ENCODE measurements at regions not wholly inside any gene's neighbourhood (a gene's known extent, or its start where the extent isn't known, plus 50 kb on each side); places are given as distances from the start of the nearest gene placed in this dataset.
"Not testable (repeated sequence)": the region's sequence is repeated elsewhere in the genome, so short reads cannot be mapped to it uniquely, and the experiment has no call there.

DNA sequence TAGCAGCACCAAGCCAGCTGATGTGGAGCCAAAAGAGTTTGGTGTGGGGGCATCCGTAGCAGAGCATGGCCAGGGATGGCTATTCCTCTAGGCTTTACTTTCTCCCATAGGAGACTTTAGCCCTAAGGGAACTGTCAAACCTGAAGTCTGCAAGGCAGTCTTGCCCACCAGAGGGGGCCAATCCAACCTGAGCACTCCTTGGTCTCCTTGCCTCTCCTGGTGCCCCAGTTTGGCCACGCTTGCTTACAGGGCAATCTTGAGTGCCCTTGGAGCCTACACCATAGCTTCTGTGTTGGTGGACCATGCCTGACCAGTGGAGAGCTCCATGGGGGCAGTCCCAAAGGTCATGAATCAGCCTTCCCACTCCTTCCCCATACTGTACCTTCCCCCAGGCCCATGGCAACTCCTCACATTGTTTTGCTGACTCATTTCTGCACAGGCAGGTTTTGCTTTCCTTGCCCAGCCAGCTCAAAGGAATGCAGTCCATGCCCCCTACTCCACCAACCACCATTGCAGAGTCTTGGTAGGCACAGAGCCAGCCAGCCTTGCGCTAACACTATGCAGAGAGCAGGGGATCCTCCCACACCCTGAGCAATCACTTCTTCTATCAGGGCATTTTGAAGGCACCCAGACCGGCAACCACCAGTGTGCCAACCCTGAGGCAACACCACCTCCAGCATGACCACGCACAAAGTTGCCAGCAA, 1421.2 kb upstream of the RAG2 start:
- peaks cover 17% of the 10 kb centered on the region for H3K9me3 Mint-ChIP-seq
- no peak overlapping the region for H3K27ac Mint-ChIP-seq
- no peaks in the 10 kb centered on the region for H3K36me3 Mint-ChIP-seq (ENCODE audit: low read depth)
- H3K4me3 Mint-ChIP-seq: no peak overlapping the region
- no peaks in the 10 kb centered on the region for H3K4me1 Mint-ChIP-seq
- intact Hi-C loops (cut with micrococcal nuclease): no loop called here
- no peaks in the 10 kb centered on the region for H3K27me3 Mint-ChIP-seq
- no peak for DNase-seq

DNA sequence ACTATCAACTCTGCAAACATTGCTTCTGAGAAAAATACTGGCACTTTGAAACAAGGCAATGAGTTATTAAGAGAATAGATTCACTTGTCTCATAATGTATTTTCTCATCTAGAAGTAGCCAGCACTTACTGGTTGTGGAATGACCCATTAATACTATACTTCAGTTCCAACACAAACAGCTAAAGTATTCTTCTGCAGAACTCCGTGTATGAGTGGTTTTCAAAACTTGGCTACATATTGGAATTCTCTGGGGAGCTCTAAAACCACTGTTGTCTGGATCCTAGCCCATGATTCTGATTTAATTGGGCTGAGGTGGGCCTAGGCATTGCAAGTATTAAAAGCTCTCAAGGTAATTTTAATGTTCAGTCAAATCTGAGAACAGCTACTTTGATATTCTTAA, 1416.4 kb upstream of the RAG2 start:
- H3K27ac Mint-ChIP-seq: no peak overlapping the region

DNA sequence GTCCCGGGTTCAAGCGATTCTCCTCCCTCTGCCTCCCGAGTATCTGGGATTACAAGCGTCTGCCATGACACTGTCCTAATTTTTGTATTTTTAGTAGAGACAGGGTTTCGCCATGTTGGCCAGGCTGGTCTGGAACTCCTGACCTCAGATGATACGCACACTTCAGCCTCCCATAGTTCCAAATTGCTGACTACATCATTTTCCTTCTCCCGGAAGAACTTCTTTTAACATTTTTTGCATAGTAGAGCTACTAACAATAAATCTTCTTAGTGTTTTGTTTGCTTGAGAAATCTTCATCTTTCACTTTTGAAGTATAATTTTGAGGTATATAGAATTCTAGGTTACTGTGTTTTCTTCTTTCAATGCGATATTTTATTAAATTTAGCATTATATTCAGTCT, 1415.1 kb upstream of the RAG2 start:
- no peaks in the 10 kb centered on the region for H3K9me3 Mint-ChIP-seq
- H3K27me3 Mint-ChIP-seq: no peaks in the 10 kb centered on the region
- H3K36me3 Mint-ChIP-seq (ENCODE audit: low read depth): no peaks in the 10 kb centered on the region
- H3K27ac Mint-ChIP-seq: no peak overlapping the region
- intact Hi-C loops (cut with micrococcal nuclease): no loop called here
- no peaks in the 10 kb centered on the region for H3K4me1 Mint-ChIP-seq
- no peak overlapping the region for H3K4me3 Mint-ChIP-seq
- no peak for DNase-seq

More for the DNA sequence above, 1416.4 kb upstream of the RAG2 start:
- DNase-seq: no peak
- no peak overlapping the region for H3K4me3 Mint-ChIP-seq
- intact Hi-C loops (cut with micrococcal nuclease): no loop called here
- no peaks in the 10 kb centered on the region for H3K27me3 Mint-ChIP-seq
- no peaks in the 10 kb centered on the region for H3K4me1 Mint-ChIP-seq
- H3K9me3 Mint-ChIP-seq: no peaks in the 10 kb centered on the region
- no peaks in the 10 kb centered on the region for H3K36me3 Mint-ChIP-seq (ENCODE audit: low read depth)

DNA sequence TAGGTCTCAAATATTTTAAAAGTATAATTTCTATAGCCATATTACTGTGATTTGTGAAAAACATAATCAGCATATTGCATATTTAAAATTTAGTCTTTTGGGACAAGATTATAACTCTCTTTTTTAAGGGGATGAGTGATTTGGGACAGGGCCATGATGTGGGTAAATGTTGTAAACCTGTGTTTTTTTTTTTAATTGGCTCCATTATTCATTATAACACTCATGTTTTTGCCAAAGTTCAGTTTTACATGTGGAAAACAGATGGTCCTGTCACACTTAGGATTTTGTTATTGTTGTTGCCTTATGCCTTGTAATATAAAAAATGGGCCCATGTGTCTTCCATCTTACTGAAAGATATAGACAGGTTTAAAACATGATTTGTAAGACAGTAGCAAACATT, 1413.5 kb upstream of the RAG2 start:
- H3K4me3 Mint-ChIP-seq: no peak overlapping the region
- H3K9me3 Mint-ChIP-seq: no peaks in the 10 kb centered on the region
- no peak overlapping the region for H3K27ac Mint-ChIP-seq
- intact Hi-C loops (cut with micrococcal nuclease): no loop called here
- DNase-seq: no peak
- H3K4me1 Mint-ChIP-seq: no peaks in the 10 kb centered on the region
- H3K27me3 Mint-ChIP-seq: no peaks in the 10 kb centered on the region
- no peaks in the 10 kb centered on the region for H3K36me3 Mint-ChIP-seq (ENCODE audit: low read depth)

DNA sequence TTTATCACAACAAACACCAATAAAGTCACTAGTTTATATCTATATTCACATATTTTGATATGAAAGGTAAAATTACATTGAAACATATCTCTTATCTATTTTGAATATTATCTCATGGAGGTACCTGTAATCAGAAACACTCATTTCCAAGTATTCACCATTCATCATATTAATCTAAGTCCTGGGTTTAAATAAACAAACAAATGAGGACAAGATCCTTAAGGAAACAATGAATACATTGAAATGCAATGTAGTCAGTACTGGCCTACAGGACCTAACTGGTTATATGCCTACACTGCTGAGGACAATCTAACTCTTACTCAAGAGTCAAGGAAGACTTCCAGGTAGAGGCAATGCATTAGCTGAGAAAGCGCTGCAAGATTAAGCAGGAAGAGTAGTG, 1411.9 kb upstream of the RAG2 start:
- Mint-ChIP-seq H3K27ac (no peak overlapping the region), H3K36me3 (ENCODE audit: low read depth) (no peaks in the 10 kb centered on the region), H3K27me3 (no peaks in the 10 kb centered on the region), H3K9me3 (no peaks in the 10 kb centered on the region), H3K4me3 (no peak overlapping the region), H3K4me1 (no peaks in the 10 kb centered on the region)
- no peak for DNase-seq
- intact Hi-C loops (cut with micrococcal nuclease): no loop called here

DNA sequence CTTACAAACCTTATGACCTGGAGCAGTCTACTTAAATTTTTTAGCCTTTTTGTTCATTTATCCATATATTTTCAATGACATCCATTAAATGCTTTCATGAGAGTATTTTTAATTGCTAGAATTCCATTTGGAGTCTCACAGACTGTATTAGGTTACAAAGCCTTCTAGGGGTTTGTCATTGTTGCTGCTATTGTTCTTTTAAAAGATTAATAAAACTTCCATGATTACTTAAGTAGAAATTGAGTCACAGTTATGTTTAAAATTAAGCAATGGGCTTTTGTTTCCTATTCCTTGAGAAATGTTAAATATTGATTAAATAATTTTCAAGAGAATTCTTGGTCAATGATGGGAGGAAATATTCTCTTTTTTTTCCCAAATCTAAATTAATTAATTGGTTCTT, 1408.4 kb upstream of the RAG2 start:
- Mint-ChIP-seq H3K27me3 (no peaks in the 10 kb centered on the region), H3K4me1 (no peaks in the 10 kb centered on the region), H3K9me3 (peaks cover 3% of the 10 kb centered on the region), H3K4me3 (no peak overlapping the region), H3K36me3 (ENCODE audit: low read depth) (no peaks in the 10 kb centered on the region), H3K27ac (no peak overlapping the region)
- no peak for DNase-seq
- intact Hi-C loops (cut with micrococcal nuclease): no loop called here

DNA sequence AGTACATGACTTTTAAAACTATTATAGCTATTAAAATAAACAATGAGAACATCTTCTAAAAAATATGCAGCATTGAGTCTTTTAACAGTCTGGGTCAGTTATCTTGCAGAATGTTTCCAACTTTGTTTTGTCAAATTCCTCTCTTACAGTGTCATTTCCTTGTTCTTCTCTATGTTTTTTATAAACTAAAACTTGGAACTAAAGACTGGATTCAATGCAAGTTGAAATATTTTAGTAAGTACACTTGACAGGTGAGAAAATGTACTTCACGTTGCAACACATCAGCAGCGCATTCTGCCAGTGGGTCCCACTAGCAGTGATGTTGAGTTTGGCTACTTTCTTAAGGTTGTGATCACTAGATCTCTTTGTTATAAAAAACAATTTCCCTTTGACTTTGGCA, 1407.6 kb upstream of the RAG2 start:
- Mint-ChIP-seq H3K4me3 (no peak overlapping the region), H3K27me3 (no peaks in the 10 kb centered on the region), H3K9me3 (peaks cover 3% of the 10 kb centered on the region), H3K4me1 (no peaks in the 10 kb centered on the region), H3K36me3 (ENCODE audit: low read depth) (no peaks in the 10 kb centered on the region), H3K27ac (no peak overlapping the region)
- intact Hi-C loops (cut with micrococcal nuclease): no loop called here
- no peak for DNase-seq

DNA sequence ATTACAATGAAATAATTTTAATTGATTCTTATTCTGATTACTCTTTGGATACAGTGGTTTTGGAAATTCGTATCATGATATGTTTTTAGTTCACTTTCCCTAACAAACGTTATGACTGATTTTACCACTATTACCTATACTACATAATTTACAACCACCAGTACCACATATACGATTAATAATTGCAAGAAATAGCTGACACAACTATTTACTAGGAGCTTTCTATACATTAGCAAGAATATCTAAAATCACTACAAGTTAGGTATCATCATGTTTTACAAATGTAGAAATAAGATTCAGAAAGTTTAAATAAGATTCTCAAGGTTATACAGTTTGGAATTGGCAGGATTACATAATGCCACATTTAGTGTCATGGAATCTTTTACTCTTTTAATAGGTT, 1401.1 kb upstream of the RAG2 start:
- H3K4me1 Mint-ChIP-seq: no peaks in the 10 kb centered on the region
- no peak overlapping the region for H3K27ac Mint-ChIP-seq
- intact Hi-C loops (cut with micrococcal nuclease): no loop called here
- no peaks in the 10 kb centered on the region for H3K9me3 Mint-ChIP-seq
- no peaks in the 10 kb centered on the region for H3K27me3 Mint-ChIP-seq
- DNase-seq: no peak
- no peak overlapping the region for H3K4me3 Mint-ChIP-seq
- H3K36me3 Mint-ChIP-seq (ENCODE audit: low read depth): no peaks in the 10 kb centered on the region

DNA sequence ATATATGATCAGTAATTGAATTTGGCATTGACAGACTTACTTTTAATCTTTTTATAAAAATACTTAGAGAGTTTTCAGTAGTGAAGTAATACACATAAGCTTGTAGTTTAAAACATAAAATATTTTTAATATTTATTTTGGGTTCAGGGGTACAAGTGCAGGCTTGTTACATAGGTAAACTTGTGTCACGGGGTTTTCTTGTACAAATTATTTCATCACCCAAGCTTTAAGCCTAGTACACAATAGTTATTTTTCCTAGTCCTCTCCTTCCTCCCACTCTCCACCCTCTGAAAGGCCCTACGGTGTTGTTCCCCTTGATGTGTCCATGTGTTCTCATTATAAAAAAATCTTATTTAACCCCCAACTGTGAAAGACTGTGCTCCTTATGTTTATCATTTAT, 1397.8 kb upstream of the RAG2 start:
- no peak for DNase-seq
- no peaks in the 10 kb centered on the region for H3K4me1 Mint-ChIP-seq

DNA sequence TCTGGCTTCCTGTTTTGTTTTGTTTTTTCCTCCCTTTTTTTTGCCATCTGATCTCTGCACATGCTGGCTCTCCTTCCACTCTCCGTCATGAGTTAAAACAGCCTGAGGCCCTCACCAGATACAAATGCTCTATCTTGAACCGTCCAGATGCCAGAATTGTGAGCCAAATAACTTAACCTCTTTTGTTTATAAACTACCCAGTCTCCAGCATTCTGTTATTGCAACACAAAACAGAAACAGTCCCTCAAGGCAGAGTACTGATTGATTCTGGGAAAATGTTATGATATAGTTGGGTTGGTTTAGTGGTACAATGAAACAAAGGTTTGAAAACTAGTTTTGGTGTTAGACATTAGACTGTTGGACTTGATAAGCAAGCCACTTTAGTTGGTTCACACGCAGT, 1390.0 kb upstream of the RAG2 start:
- Mint-ChIP-seq H3K27ac (no peak overlapping the region), H3K9me3 (peaks cover 4% of the 10 kb centered on the region), H3K27me3 (no peaks in the 10 kb centered on the region), H3K4me1 (no peaks in the 10 kb centered on the region), H3K36me3 (ENCODE audit: low read depth) (no peaks in the 10 kb centered on the region), H3K4me3 (no peak overlapping the region)
- no peak for DNase-seq
- intact Hi-C loops (cut with micrococcal nuclease): no loop called here

More for the DNA sequence above, 1397.8 kb upstream of the RAG2 start:
- intact Hi-C loops (cut with micrococcal nuclease): no loop called here
- H3K9me3 Mint-ChIP-seq: peaks cover 4% of the 10 kb centered on the region
- no peak overlapping the region for H3K27ac Mint-ChIP-seq
- no peaks in the 10 kb centered on the region for H3K27me3 Mint-ChIP-seq
- no peaks in the 10 kb centered on the region for H3K36me3 Mint-ChIP-seq (ENCODE audit: low read depth)
- no peak overlapping the region for H3K4me3 Mint-ChIP-seq

DNA sequence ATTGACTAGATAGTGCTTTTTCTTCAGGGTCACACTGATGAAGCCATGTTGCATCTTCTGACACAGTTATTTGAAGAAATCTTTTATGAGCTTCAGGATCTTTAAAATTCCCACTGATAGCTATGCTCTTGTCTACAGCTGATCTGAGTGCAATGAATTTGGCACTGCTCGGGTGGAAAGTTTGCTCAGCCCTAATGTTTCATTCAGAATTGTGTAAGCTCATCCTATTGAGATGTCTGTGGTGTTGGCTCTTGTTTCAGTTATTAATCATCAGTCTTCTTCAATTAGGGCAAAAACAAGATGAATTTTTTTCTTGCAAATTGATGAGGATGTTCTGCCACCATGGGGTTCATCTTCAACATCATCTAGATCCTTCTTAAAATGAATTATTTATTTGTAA, 1387.0 kb upstream of the RAG2 start:
- intact Hi-C loops (cut with micrococcal nuclease): no loop called here
- no peak overlapping the region for H3K4me3 Mint-ChIP-seq

DNA sequence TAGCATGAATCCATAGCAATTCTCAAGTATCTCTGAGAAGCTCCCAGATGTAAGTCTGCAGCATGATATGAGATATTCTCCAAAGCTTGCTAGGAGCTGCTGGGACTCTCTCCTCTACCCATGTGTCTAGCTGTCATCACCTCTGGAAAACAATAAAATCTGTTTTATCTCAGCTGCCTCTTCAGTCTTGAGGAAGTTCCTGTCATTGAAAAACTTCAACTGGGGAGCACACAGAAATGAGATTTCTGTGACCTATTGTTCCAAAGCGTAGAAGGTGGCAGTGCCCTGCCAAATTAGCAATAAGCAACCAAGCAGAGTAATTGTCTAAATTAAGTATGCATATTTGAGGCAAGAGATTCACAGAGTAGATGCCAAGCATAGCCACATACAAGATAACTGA, 1380.6 kb upstream of the RAG2 start:
- Mint-ChIP-seq H3K27me3 (no peaks in the 10 kb centered on the region), H3K36me3 (ENCODE audit: low read depth) (no peaks in the 10 kb centered on the region), H3K9me3 (no peaks in the 10 kb centered on the region), H3K4me3 (no peak overlapping the region), H3K27ac (no peak overlapping the region), H3K4me1 (no peaks in the 10 kb centered on the region)
- intact Hi-C loops (cut with micrococcal nuclease): no loop called here
- DNase-seq: no peak

More for the DNA sequence above, 1387.0 kb upstream of the RAG2 start:
- DNase-seq: no peak
- no peaks in the 10 kb centered on the region for H3K9me3 Mint-ChIP-seq
- H3K36me3 Mint-ChIP-seq (ENCODE audit: low read depth): no peaks in the 10 kb centered on the region
- no peaks in the 10 kb centered on the region for H3K27me3 Mint-ChIP-seq
- H3K4me1 Mint-ChIP-seq: no peaks in the 10 kb centered on the region
- H3K27ac Mint-ChIP-seq: no peak overlapping the region

DNA sequence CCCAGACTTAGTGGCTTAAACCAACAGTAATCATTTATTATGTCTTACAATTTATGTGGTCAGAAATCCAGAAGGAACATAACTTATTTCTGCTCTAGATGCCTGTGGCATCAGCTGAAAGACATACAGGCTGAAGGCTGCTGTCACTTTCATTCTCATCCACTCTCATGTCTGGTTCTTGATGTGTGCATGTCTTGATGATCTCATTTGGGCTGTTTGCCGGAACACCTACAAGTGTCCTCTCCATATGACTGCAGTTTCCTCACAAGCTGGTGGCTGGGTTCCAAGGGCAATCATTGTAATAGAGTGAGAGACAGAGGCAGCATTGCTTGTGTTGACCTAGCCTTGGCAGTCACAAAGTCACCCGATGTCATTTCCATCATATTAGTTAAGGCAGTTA, 1375.9 kb upstream of the RAG2 start:
- no peak overlapping the region for H3K27ac Mint-ChIP-seq
- intact Hi-C loops (cut with micrococcal nuclease): no loop called here
- H3K36me3 Mint-ChIP-seq (ENCODE audit: low read depth): no peaks in the 10 kb centered on the region
- no peak overlapping the region for H3K4me3 Mint-ChIP-seq
- H3K9me3 Mint-ChIP-seq: peaks cover 6% of the 10 kb centered on the region
- no peak for DNase-seq
- H3K27me3 Mint-ChIP-seq: no peaks in the 10 kb centered on the region
- no peaks in the 10 kb centered on the region for H3K4me1 Mint-ChIP-seq

DNA sequence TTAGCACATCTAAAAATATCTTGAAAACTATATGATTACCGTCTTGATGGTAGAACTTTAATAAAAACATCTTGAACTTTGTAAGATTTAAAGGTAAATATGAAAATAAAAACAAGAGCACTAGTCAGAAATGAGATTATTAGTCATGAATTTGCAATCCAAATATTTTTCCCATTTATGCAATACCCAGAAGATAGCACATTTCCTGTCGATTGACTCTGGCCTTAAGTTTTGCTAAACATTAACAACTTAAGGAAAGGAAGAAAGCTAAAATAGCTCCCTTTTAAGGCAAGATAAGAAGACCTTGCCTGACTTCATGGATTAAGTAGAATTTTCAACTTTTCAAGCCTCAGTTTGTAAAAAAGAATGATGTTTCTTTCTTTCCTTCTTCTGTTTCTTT, 1374.7 kb upstream of the RAG2 start:
- no peaks in the 10 kb centered on the region for H3K36me3 Mint-ChIP-seq (ENCODE audit: low read depth)
- peaks cover 7% of the 10 kb centered on the region for H3K9me3 Mint-ChIP-seq
- H3K4me1 Mint-ChIP-seq: no peaks in the 10 kb centered on the region
- H3K4me3 Mint-ChIP-seq: no peak overlapping the region
- intact Hi-C loops (cut with micrococcal nuclease): no loop called here
- H3K27me3 Mint-ChIP-seq: no peaks in the 10 kb centered on the region
- no peak overlapping the region for H3K27ac Mint-ChIP-seq
- DNase-seq: no peak

DNA sequence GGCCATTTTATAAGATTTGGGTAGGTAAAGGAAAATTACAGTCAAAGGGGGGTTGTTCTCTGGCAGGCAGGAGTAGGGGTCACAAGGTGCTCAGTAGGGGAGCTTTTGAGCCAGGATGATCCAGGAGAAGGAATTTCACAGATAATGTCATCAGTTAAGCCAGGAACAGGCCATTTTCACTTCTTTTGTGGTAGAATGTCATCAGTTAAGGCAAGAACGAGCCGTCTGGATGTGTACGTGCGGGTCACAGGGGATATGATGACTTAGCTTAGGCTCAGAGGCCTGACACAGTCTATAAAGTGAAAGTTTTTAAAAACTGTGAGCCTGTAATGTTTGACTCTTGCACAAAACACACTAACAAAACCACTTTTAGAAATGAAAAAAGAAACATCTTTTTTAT, 1371.3 kb upstream of the RAG2 start:
- H3K27me3 Mint-ChIP-seq; intact Hi-C loops (cut with micrococcal nuclease); H3K36me3 Mint-ChIP-seq (ENCODE audit: low read depth); H3K4me1 Mint-ChIP-seq; H3K27ac Mint-ChIP-seq; DNase-seq; H3K4me3 Mint-ChIP-seq: not testable (repeated sequence)
- H3K9me3 Mint-ChIP-seq: peaks cover 11% of the 10 kb centered on the region
